WERI-Rb-1 (cell line): ENCODE measurements at regions not wholly inside any gene's neighbourhood (a gene's known extent, or its start where the extent isn't known, plus 50 kb on each side); places are given as distances from the start of the nearest gene placed in this dataset.

Source experiments
- DNase-seq: peaks from one replicate; pipeline ENCODE4 v3.0.0-alpha.2; 2020
- H3K27ac ChIP-seq: fragments of 250-450 bp; sonication (Bioruptor Pico); 2 replicates; pipeline ENCODE4 v1.5.1; 2020; ENCODE audit warnings: mild to moderate bottlenecking, moderate library complexity
- H3K27me3 ChIP-seq: fragments of 250-450 bp; sonication (Bioruptor Pico); 2 replicates; pipeline ENCODE4 v1.5.1; 2021; ENCODE audit warnings: mild to moderate bottlenecking, low read depth, moderate library complexity; ENCODE audit not compliant: insufficient read depth, severe bottlenecking
- H3K36me3 ChIP-seq: fragments of 250-450 bp; sonication (Bioruptor Pico); 2 replicates; pipeline ENCODE4 v1.5.1; 2020; ENCODE audit warnings: mild to moderate bottlenecking, moderate library complexity
- H3K4me3 ChIP-seq: 2 replicates; pipeline ENCODE4 v1.5.1; 2011; ENCODE audit warnings: low read depth, mild to moderate bottlenecking, control low read depth, low read length
- H3K9me3 ChIP-seq: fragments of 250-450 bp; sonication (Bioruptor Pico); 2 replicates; pipeline ENCODE4 v1.5.1; 2021; ENCODE audit warnings: mild to moderate bottlenecking, moderate library complexity; ENCODE audit not compliant: severe bottlenecking
- CTCF ChIP-seq: IDR thresholded peaks from 2 replicates; pipeline ENCODE4 v1.5.1; 2011; ENCODE audit warnings: low read depth, mild to moderate bottlenecking, control low read depth, inconsistent platforms, low read length

- Histone ChIP-seq H3K9me3 (no peaks in the 10 kb centered on the region), H3K27ac (no peak overlapping the region), H3K4me3 (no peak overlapping the region), H3K27me3 (no peaks in the 10 kb centered on the region), H3K36me3 (no peaks in the 10 kb centered on the region)
- no peak for DNase-seq
- TF ChIP-seq CTCF: no peak
Measured at GRCh38 chr17:53141280-53141679, 681.4 kb upstream of the KIF2B start.

- Histone ChIP-seq H3K27me3 (no peaks in the 10 kb centered on the region), H3K27ac (no peak overlapping the region), H3K36me3 (no peaks in the 10 kb centered on the region), H3K4me3 (no peak overlapping the region), H3K9me3 (no peaks in the 10 kb centered on the region)
- no peak for DNase-seq
- no peak for TF ChIP-seq CTCF
Measured at GRCh38 chr17:53137869-53138268, 684.9 kb upstream of the KIF2B start.

GRCh38 chr17:53135969-53136368 is 686.8 kb upstream of the KIF2B start:
- Histone ChIP-seq H3K36me3 (no peaks in the 10 kb centered on the region), H3K27me3 (no peaks in the 10 kb centered on the region), H3K9me3 (no peaks in the 10 kb centered on the region), H3K27ac (no peak overlapping the region), H3K4me3 (no peak overlapping the region)
- no peak for TF ChIP-seq CTCF
- no peak for DNase-seq

GRCh38 chr17:53134548-53134947 is 688.2 kb upstream of the KIF2B start:
- no peak for DNase-seq
- no peaks in the 10 kb centered on the region for H3K27me3 ChIP-seq

GRCh38 chr17:53133876-53134275 is 688.9 kb upstream of the KIF2B start:
- Histone ChIP-seq H3K36me3 (no peaks in the 10 kb centered on the region), H3K27ac (no peak overlapping the region), H3K9me3 (no peaks in the 10 kb centered on the region), H3K4me3 (no peak overlapping the region), H3K27me3 (no peaks in the 10 kb centered on the region)
- no peak for TF ChIP-seq CTCF
- DNase-seq: no peak

More at GRCh38 chr17:53134548-53134947, 688.2 kb upstream of the KIF2B start:
- Histone ChIP-seq H3K27ac (no peak overlapping the region), H3K4me3 (no peak overlapping the region), H3K36me3 (no peaks in the 10 kb centered on the region), H3K9me3 (no peaks in the 10 kb centered on the region)
- no peak for TF ChIP-seq CTCF

GRCh38 chr17:53129863-53130262 is 692.9 kb upstream of the KIF2B start:
- TF ChIP-seq CTCF: no peak
- no peaks in the 10 kb centered on the region for H3K9me3 ChIP-seq
- H3K36me3 ChIP-seq: no peaks in the 10 kb centered on the region
- no peak overlapping the region for H3K4me3 ChIP-seq
- no peak for DNase-seq
- no peaks in the 10 kb centered on the region for H3K27me3 ChIP-seq
- H3K27ac ChIP-seq: no peak overlapping the region
